Suppressor macrophage (primary cell): ENCODE measurements at regions not wholly inside any gene's neighbourhood (a gene's known extent, or its start where the extent isn't known, plus 50 kb on each side); places are given as distances from the start of the nearest gene placed in this dataset.

ENCODE experiments used
- DNase-seq, 4 experiments: peaks; one replicate each; pipeline ENCODE4 v3.0.0-alpha.2; 2020 to 2022

DNA sequence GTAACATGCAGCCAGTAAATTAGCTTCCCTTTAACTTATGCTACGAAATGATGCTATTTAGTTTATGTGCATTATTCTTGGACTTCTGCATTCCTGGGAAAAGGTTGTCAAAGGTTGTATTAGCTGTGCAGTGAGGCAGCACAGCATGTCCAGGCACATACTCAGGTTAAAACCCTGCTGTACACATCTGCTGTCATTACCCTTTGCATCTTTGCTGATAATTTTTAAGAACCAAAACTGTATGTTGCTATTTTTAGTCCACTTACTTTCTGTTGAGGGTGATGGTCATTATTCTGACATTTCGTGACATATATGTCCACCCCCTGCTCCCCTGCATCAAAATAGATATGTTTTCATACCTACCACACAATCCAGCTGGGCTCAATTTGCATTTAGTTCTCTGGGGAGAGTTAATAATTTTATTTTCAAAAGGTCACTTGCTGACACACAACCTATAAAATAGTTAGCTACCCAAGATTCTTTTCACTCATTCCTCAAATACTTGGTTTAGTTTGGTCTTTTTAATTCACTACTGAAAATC, 142.5 kb upstream of the SPACA1 start:
- no peak for DNase-seq

DNA sequence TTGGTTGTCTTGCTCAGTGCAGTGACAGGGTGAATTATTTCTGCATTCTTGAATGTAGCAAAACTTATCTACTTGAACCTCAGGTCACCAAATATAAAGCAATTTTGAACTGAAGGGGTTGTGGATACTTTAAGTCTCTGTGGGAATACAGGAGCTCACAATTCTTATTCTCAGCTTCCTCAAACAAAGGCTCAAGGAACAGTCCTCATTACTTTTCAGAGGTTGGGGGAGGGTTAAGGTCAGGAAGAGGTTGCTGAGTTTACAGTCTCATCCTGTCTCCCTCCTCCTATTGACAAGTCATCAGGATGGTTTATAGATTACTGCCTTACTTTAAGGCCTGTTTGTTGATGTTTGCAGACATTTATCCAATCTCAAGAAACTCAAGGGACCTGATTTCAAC, 143.6 kb upstream of the SPACA1 start:
- DNase-seq: peak in 1 of 4 experiments; percentile 14

DNA sequence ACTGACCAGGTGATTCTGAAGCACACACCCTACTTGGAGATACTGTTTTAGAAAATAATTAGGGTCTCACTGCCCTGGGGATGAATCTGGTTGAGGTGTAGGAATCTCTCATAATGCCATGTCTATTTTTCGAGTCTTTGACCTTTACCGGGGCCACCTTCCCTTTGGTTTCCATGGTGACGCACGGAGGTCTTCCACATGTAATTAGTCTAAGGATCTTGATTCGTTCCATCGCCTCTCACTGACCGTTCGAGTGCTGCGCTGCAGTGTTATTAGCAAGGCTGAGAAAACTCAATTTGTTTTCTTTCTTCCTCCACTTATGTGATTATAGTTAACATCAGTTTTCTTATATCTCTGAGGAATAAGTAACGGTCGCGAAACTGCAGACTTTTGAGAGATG, 144.3 kb upstream of the SPACA1 start:
- no peak for DNase-seq

DNA sequence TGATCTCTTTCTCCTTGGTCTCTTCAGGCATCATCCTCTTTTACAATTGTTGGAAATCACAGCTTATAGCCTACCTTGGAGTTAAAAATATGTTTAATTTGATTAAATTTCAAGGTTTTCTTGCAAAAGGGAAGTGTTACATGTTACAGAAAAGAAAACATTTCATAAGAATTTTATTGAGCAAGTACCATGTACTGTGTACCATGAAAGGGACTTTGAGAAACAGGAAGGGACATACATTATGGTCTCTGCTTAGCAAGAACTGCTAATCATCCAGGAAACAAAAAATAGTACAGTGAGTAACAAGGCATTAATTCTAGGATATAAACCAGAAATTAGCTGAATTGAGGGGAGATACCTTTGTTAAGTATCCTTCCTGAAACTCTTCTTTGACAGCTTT, 145.3 kb upstream of the SPACA1 start:
- DNase-seq: peak in 3 of 4 experiments; percentile 2 to 56 (median 49)

DNA sequence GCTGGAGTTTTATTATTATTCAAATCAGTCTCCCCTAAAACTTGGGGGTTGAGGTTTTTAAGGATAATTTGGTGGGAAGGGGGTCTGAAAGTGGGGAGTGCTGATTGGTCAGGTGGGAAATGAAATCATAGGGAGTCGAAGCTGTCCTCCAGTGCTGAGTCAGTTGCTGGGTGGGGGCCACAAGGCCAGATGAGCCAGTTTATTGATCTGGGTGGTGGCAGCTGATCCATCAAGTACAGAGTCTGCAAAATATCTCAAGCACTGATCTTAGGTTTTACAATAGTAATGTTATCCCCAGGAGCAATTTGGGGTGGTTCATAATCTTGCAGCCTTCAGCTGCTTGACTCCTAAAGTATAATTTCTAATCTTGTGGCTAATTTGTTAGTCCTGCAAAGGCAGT, 146.0 kb upstream of the SPACA1 start:
- no peak for DNase-seq

DNA sequence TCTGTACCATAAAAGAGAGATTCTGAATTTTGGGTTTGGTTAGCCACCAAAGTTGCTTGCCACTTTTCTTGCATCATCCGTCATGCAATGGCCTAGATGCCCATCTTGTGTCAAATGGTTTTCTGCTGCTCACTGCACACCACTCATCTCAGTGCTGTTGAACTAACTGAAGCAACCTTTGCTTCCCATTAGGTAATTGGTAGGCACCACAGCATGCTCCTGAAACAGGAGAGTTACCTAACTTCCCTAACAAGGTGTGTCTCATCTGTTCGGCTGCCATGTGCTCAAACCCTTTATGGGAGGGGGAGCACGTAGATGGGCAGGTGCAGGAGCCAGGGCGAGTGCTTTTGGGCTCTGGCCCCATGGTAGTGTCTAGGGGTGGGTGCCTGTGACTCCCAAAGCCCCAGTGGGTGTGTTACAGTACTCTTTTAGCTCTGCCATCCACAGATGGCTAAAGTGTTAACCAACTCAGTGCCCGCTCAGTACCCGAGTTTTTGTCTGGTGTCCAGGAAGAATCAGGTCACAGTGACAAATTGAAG, 147.4 kb upstream of the SPACA1 start:
- no peak for DNase-seq

DNA sequence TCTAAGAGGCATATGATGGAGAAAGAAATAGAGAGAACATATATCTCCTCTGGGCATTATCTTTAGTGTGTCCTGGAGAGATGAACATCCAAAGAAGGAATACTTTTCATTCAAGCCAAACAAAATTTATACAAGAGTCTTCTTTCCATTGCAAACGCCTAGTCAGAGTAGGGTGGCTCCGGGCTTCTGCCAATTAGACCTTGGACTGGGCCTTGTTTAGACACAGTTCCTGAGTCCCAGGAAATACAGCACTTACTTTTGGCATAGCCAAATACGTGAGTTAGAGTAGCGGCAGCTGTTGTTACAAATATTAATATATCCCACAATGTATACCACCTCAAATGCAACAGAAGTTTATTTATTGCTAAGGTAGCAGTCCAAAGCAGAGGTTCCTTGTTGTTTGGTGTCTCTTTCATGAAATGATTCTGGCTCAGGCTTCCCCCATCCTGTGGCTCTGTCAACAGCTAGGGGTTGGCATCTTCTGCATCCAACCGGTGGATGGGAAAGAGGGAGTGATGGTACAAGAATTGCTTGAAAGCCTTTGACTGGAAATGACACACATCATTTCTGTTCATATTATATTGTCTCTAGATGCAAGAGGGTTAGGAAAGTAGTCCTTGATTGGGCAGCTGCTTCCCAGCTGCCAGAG, 148.0 kb upstream of the SPACA1 start:
- DNase-seq: no peak

DNA sequence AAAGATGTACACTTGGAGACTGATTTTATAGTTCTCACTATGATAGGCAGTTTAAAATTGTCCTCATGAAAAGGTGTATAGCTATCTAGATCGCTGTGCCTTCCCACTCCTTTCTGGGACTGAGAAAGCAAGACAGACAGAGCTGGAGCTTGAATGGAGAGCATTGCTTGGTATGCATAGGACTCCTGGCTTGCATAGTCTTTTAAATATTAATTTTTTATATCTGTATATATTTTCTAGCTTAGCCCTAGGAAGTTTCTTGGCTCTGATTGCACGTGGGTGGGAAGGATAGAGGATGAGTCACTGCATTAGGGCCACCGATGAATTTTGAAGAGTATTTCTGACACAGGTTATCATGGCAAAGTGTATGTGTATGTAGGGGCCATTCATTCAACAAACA, 150.0 kb upstream of the SPACA1 start:
- no peak for DNase-seq

DNA sequence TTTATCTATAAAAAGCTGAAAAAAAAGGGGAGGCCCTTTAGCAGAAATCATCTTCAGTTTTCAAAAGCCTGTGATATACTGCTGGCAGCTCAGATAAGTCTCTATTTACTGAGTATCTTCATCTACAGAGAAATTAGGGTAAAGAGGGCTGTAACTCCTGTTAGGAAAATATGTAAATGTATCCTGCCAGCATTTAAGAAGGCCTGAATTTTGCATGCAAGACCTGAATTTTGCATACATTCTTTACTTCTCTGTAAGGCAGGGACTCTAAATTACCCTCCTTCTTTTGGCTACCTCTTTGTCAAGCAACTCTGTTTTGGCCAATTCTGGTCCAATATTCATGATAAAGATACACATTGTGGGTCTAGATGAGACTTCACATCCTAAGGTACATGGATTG, 150.6 kb upstream of the SPACA1 start:
- DNase-seq: no peak

DNA sequence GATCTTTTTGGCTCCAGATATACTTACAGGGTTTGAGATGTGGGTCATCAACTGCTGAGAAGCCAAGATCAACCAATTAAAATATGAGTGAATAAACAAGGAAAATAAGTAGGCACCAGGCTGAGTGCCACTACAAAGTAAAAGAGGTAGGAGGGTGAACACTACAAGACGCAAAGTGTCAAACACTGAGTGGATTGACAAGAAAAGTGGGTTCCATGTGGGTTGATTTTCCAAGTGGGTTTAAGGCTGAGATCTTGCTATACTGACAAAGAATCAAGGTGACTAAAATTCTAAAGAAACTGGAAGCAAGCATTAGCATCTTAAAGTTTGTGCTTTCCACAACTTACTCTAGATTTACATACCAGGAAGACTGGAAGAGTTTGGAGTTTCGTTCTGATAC, 160.4 kb upstream of the SPACA1 start:
- DNase-seq: no peak

DNA sequence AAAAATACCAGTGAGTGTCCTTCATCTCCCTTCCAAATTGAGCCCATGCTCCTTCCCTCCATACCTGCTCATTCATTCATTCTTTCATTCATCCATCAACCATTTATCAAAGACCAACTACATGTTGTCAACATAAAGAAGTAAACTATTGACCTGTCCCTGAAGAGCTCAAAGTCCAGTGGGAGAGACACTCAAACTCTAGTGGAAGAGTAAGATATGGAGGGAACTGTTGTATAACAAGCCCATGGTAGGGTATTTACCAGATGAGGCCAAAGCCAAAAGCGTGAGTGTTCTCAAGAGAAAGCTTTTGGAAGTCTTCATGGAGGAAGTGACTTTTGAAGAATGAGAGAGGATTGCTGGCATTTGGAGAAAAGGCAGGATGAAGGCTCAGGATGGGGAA, 163.4 kb upstream of the SPACA1 start:
- no peak for DNase-seq

DNA sequence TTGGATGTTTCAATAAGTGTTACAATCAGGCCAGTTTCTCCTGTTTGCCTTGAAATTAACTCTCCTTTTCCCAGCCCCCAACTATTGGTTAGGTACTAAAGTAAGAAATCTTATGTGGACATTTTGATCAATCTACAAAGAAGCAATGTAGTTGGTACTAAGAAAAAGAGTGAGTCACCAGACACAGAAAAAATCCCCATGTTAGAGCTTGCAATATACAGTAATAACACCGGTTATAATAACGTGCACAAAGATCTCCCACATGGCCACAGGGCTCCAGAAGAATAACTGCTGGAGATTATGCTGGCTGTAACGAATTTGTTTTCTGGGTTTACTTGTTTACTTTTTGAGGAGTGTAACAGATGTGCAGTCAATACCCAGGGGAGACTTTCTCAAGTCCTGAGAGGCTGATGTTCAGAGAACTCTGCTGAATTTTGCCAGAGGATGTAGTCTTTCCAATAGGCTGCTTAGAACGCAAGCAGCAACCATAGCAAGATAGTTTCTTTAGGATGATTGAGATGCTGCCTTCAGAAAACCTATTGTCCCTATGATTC, 166.2 kb upstream of the SPACA1 start:
- no peak for DNase-seq

DNA sequence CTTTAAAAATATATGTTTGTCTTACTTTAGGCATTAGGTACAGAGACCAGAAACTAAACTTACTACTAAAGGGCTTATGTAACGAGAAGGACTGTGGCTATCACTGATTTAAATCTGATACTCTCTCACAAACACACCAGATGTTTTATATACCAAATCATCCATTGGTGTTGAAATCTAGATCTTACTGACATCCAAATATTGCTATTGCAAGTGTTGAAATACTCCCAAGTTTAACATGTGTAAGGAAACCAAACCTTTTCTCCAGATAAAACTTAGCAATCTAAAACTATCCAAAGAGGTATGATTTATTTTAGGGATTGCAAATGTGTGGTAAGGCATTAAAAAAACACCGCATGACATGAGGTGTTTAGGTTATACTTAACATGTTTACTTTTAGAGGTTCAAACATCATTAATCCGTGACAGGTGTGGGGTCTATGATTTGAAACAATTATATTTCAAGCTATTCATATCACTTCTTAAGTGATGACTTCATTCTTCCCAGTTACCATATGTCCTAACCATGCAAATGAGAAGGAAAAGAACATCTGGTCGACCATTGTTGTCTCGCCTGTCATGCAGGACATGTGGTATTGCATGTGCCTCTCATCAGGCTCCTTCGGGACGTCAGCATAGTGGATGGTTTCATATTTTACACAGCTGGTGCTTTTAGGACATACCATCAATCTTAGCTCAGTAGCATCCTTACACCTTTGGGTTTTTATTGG, 168.3 kb upstream of the SPACA1 start:
- DNase-seq: no peak

DNA sequence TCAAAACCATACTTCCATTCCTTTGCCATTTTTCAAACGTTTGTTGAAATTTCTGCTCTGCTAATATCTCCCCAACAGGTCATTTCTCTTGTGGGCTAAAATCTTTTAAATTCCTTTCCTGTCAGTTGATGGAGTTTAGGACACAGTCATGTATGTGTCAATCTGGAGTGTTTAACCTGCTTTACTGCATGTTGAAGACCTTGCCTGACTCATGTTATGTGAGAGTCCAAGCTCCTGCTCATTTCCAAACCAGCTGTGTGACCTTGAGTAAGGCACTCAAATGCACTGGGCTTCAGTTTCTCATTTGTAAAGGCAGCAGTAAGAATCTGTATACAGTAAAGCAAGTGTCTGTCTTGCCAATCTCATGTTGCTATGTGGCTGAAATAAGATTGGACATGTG, 171.9 kb upstream of the SPACA1 start:
- no peak for DNase-seq

DNA sequence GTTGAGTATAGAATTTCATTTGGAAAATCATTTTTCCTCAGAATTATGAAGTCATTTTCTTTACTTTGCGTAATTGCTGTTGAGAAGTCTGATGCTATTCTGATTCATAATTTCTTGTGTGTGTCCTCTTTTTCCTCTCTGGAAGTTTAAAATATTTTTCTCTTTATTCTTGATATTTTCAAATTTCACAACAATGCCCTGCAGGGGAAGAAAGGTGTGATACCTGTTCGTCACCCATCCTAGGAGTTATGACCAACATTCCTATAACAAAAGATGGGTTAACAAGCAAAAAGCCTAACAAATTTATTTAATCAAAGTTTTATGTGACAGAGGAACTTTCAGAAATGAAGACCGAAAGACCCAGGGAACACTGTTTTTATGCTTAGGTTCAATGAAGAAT, 171.5 kb upstream of the AKIRIN2 start:
- no peak for DNase-seq

DNA sequence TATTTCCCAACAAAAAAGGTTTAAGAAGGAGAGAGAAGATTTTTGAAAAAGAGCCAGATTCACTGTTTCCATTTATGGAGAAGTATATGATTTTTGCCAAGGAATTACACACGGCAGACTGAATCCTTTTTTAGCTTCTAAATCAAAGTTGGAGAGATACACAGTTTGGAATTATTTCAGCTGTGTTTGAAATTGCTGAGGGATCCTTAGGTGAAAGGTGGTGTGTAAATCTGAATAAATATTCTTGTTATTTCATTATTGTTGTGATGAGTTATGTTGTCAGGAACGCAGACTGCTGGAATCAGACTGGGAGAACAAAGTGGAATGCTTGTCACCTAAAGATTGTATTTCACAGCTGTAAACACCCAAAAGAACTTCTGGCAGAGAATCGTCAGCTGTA, 168.5 kb upstream of the AKIRIN2 start:
- DNase-seq: no peak

DNA sequence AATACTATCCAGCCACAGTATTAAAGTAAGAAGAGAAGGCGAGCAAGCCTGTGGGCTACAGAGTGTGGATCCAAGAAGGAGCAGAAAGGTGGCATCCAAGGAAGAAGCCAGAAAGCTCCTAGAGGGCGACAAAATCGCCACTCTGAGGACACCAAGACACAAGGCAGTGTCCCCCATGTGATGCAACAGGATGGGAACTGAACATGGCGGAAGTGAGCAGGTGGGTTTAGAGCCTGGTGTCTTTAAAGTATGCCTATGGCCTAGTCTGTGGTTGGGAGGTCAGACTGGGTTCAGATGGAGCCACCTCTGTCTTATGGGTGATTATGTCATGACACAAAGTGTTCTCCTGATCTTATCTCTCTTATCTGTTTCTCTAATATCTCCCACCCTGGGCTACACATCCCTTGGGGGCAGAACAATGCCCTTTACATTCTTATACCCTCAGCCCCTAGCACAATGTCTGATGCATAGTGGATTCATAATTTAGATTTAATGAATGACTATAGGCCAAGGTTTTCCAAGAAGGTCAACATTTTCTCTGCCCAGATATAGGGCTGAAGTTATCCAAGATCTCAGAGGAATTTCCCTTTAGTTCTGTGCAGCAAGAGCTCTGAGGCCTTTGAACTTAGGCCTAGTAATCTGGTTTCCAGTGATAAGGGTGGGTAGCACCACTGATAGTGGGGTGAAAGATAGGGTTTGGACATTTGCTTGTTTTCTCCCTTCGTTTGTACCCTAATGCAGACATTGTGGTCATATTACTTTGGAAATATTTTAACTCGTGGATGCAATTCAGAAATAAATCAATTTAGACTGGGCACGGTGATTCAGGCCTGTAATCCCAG, 167.3 kb upstream of the AKIRIN2 start:
- no peak for DNase-seq

DNA sequence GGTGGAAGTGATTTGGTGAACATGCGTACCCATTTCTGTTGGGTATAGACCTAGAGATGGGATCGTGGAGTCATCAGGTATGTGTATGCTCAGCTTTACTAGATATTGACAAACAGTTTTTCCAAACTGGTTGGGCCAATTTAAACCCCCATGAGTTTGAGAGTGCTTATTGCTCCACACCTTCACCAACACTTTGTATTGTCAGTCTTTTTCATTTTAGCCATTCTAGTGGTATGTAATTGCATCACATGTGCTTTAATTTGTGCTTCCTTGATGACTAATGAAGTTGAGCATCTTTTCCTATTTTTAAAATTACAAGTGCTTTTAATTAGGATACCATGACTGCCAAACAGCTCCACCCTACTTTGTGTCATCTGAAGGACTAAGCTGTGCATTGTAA, 158.9 kb upstream of the AKIRIN2 start:
- DNase-seq: no peak

DNA sequence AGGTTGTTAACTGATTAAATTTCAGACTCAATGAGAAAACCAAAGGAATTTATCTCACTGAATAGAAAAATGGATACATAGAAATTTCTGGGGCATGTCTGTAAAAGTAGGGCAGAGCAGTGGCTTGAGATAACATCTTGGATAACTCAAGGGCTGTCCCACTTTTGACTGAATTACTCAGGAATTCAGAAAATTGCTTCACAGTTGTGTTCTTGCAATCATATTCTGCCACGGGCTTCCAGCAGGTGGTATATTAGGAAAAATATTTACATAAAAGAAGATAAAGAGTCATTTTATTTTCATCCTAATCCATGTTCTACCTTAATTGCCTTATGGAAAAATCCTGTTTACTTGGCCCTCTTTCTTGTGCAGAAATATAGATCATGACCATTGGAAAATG, 156.4 kb upstream of the AKIRIN2 start:
- no peak for DNase-seq

DNA sequence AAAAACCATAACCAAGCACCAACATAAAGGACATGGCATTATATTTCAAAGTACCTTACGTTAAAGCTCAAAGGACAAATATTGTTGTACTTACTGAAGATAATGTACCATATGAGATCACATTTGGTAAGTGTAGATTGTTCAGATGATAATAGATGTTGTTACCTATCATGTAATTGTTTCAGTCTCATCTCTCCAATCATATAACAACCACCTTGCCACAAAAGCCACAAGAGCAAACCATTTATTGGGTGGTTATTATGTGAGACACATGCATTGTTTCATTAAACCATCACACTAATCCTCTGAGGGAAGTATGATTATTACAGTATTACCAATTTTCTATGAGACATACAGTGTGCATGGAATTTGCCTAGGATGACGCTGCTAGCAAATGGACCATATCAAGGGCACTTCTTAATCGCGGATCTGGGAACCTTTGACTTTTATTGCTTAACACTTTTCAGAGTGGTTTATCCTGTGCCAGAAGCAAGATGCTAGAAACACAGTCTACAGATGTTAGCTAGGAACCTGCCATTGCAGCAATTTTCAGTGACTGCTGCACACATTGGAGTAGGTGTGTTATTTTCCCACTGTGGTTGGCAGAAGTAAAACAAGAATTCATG, 149.8 kb upstream of the AKIRIN2 start:
- DNase-seq: no peak

DNA sequence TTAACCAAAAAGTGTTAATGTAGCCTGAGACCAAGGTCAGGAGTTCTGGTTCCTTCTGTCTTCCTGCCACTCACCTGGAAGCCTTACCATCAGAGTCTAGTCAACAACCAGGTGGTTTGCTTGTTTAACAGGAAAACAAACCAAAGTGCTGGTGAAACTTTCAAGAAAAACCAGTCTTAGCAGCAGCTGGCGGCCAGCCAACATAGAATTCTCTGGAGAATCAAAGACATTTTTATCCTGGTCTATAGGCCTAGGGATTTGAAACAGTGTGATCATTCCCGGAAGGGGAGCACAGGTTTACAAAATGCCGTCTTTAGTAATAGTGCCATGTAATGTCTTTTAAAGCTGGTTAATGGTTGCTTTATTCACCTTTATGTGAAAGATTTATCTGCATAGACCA, 146.6 kb upstream of the AKIRIN2 start:
- DNase-seq: no peak

DNA sequence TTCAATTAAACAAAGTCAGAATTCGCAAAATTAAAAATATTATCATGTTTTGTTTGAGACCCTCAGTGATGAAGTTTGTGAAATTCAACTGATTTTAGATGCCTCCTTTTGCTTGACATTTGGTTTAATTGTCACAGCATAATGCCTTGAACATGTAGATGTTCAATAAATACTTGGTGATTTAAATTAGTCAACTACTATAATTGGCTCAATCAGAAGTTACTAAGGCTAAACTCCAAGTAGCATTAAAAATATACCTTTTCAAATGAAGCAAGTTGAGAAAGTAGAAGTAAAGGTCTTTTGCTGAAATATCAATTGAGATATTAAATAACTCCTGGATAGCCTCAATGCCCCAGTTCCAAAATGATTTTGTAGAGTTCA, 145.8 kb upstream of the AKIRIN2 start:
- no peak for DNase-seq
